ENCODE measurements at regions not wholly inside any gene's neighbourhood (a gene's known extent, or its start where the extent isn't known, plus 50 kb on each side); places are given as distances from the start of the nearest gene placed in this dataset.

- Histone ChIP-seq H3K4me3 (ENCODE audit: low read depth in 1 of 2, low read length in 2 of 2) (no peak overlapping the region), H2AFZ (ENCODE audit: low read depth, low read length) (no peak overlapping the region), H3K27ac (ENCODE audit: low read length) (no peak overlapping the region), H4K20me1 (ENCODE audit: insufficient read depth, low read length) (no peaks in the 10 kb centered on the region), H3K9me3 (ENCODE audit: insufficient read depth, low read length, severe bottlenecking) (no peaks in the 10 kb centered on the region), H3K4me2 (ENCODE audit: insufficient read depth, low read length) (no peak overlapping the region), H3K79me2 (ENCODE audit: insufficient read depth, low read length) (no peaks in the 10 kb centered on the region), H3K9ac (ENCODE audit: low read depth, low read length) (no peak overlapping the region), H3K4me1 (ENCODE audit: insufficient read depth, low read length) (no peaks in the 10 kb centered on the region), H3K36me3 (ENCODE audit: insufficient read depth, low read length) (no peaks in the 10 kb centered on the region), H3K27me3 (ENCODE audit: insufficient read depth, low read length, poor library complexity) (no peaks in the 10 kb centered on the region)
- ATAC-seq (ENCODE audit: insufficient read depth, low read depth) (no peak), DNase-seq (no peak)
- TF ChIP-seq EZH2 (IDR thresholded peaks at IDR 0.05; ENCODE audit: borderline replicate concordance, low read depth, low read length, severe bottlenecking): no peak
- TF ChIP-seq CTCF (IDR thresholded peaks at IDR 0.05; ENCODE audit: borderline replicate concordance, extremely low read depth, low read length, poor library complexity, severe bottlenecking): no peak
Measured at GRCh38 chr5:142405814-142406395, 81.1 kb upstream of the SPRY4 start.

GRCh38 chr5:142405023-142405422 lies 80.2 kb upstream of the SPRY4 start:
- Histone ChIP-seq H3K9me3 (ENCODE audit: insufficient read depth, low read length, severe bottlenecking) (no peaks in the 10 kb centered on the region), H3K36me3 (ENCODE audit: insufficient read depth, low read length) (no peaks in the 10 kb centered on the region), H3K27ac (ENCODE audit: low read length) (no peak overlapping the region), H2AFZ (ENCODE audit: low read depth, low read length) (no peak overlapping the region), H3K27me3 (ENCODE audit: insufficient read depth, low read length, poor library complexity) (no peaks in the 10 kb centered on the region), H3K4me2 (ENCODE audit: insufficient read depth, low read length) (no peak overlapping the region), H4K20me1 (ENCODE audit: insufficient read depth, low read length) (no peaks in the 10 kb centered on the region), H3K4me1 (ENCODE audit: insufficient read depth, low read length) (no peaks in the 10 kb centered on the region), H3K79me2 (ENCODE audit: insufficient read depth, low read length) (no peaks in the 10 kb centered on the region), H3K4me3 (ENCODE audit: low read depth in 1 of 2, low read length in 2 of 2) (no peak overlapping the region), H3K9ac (ENCODE audit: low read depth, low read length) (no peak overlapping the region)
- no peak for ATAC-seq (ENCODE audit: insufficient read depth, low read depth)
- DNase-seq: no peak
- TF ChIP-seq CTCF (IDR thresholded peaks at IDR 0.05; ENCODE audit: borderline replicate concordance, extremely low read depth, low read length, poor library complexity, severe bottlenecking): no peak
- no peak for TF ChIP-seq EZH2 (IDR thresholded peaks at IDR 0.05; ENCODE audit: borderline replicate concordance, low read depth, low read length, severe bottlenecking)

- no peaks in the 10 kb centered on the region for H3K4me1 ChIP-seq (ENCODE audit: insufficient read depth, low read length)
- H3K79me2 ChIP-seq (ENCODE audit: insufficient read depth, low read length): no peaks in the 10 kb centered on the region
- TF ChIP-seq CTCF (IDR thresholded peaks at IDR 0.05; ENCODE audit: borderline replicate concordance, extremely low read depth, low read length, poor library complexity, severe bottlenecking) (no peak), EZH2 (IDR thresholded peaks at IDR 0.05; ENCODE audit: borderline replicate concordance, low read depth, low read length, severe bottlenecking) (no peak)
- no peak overlapping the region for H2AFZ ChIP-seq (ENCODE audit: low read depth, low read length)
- H3K27me3 ChIP-seq (ENCODE audit: insufficient read depth, low read length, poor library complexity): no peaks in the 10 kb centered on the region
- no peaks in the 10 kb centered on the region for H3K9me3 ChIP-seq (ENCODE audit: insufficient read depth, low read length, severe bottlenecking)
- H3K36me3 ChIP-seq (ENCODE audit: insufficient read depth, low read length): no peaks in the 10 kb centered on the region
- H3K9ac ChIP-seq (ENCODE audit: low read depth, low read length): no peak overlapping the region
- H3K4me3 ChIP-seq (ENCODE audit: low read depth in 1 of 2, low read length in 2 of 2): no peak overlapping the region
- H3K4me2 ChIP-seq (ENCODE audit: insufficient read depth, low read length): no peak overlapping the region
- no peak for ATAC-seq (ENCODE audit: insufficient read depth, low read depth)
- H4K20me1 ChIP-seq (ENCODE audit: insufficient read depth, low read length): no peaks in the 10 kb centered on the region
- DNase-seq: no peak
- H3K27ac ChIP-seq (ENCODE audit: low read length): no peak overlapping the region
Measured at GRCh38 chr5:142404046-142404477, 79.2 kb upstream of the SPRY4 start.
